NCI-H128 (cell line): ENCODE measurements at regions not wholly inside any gene's neighbourhood (a gene's known extent, or its start where the extent isn't known, plus 50 kb on each side); places are given as distances from the start of the nearest gene placed in this dataset.

ENCODE experiments used
- DNase-seq: peaks from one replicate; lab custom pipeline; 2025; ENCODE audit not compliant: unreplicated experiment; lab: John Stamatoyannopoulos, UW

DNA sequence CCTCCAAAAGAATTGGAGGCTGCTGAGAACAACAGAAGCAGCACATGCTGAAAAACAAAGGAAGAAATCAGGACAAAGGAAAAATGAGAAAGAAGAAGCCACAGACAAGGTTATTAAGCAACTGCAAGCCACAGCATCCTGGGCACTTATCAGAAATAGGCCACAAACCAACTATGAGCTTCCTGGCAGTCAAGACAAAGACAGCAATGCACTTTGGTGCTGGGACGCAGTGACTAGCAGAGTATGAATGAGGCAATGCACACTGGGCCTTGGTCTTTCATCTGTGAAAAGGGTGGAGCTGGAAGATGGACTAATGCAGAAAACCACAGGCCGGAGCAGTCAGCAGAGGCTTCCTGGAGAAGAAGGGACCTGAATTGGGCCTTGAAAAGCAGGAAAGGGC lies 56.0 kb upstream of the LINGO1 start:
- DNase-seq = no peak

DNA sequence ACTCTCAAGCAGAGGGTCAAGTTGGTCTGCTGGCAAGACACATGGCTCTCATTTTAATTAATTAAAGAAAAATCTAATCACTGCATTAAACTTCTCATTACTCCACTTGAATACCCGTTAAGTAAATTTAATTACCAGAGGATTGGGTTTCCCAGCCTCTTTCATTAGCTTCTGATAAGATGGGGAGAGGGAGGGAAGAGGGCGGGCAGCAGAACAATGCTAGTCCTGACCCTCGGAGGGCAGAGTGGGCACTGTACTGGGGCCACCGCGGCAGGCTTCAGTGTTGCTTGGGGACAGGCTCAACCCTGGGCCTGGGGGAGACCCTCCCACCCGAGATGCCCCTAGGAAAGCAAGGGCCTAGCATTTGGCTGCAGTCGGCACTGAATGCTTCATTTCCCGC lies 55.6 kb upstream of the LINGO1 start:
- no peak for DNase-seq

DNA sequence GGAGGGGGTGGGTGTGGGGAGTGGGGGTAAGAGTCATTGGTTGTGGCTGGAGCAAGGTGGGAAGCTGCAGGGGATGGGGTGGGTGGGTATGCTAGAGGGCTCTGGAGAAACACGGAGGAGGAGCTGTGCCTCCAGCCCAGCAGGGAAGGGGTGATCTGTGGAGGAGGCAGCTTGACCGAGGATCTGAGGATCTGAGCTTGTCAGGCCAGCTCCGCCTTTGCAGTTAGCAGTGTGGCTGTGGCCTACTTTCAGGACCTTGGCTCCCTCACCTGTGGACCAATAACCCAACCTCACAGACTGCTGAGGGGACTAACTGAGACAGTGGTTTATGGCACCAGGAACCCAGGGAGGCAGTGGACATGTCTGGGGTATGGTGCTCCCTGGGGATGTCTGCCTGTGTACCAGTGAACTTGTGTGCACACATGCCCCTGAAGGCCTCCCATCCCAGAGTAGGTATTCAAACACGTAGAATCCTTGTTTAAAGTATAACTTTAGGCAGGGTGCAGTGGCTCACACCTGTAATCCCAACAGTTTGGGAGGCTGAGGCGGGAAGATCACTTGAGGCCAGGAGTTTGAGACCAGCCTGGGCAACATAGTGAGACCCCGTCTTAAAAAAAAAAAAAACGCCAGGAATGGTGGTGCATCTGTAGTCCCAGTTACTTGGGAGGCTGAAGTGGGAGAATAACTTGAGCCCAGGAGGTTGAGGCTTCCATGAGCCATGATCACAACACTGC lies 52.5 kb upstream of the LINGO1 start:
- DNase-seq = no peak

DNA sequence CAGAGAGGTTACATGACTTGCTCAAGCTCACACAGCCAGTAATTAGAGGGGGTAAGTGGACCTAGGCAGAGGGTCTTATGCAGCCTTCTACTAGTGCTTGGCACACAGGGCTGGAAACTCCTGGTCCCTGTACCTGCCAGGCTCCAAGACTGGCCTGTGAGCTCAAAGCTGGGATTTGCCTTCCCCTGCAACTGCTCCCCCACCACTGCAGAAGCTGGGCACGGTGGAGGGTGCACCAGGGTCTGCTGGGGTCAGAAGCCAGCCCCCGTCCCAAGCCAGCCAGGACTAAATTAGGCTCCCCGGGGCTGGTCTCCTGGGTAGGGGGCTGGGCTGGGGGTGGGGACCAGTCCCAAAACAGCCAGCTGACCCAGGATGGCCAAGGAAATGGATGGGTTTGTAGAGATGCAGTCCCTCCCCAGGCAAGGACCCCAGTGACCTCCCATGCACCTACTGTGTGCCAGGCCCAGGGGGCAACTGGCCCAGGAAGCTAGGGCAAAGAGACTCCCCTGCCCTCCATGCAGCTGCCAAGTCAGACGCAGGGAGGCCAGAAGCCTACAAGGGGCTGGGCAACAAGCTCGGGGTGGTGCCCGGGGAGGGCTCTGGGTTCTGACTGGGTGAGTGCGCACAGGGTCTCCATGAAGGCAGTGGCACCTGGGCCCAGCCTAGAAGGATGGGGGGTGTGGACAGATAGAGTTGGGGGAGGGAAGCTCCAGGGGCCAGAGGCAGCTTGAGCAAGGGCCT lies 51.8 kb upstream of the LINGO1 start:
- DNase-seq = no peak

DNA sequence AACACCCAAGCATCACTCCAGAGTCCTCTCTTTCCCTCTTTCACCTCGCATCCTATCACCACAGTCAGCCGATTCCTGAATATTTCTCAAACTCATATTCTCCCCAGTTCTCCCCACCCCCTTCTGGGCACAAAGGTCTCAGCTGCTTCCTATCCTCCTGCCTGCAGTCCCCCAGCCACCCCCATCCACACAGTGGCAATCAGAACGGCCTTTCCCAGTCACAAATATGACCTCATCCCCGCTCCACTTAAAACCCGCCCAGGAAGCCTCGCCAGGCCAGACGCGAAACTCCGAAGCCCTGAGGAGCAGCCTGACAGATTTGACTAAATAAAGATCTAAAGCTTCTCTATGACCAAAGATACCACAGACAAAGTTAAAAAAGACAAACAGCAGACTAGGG lies 49.9 kb upstream of the LINGO1 start:
- DNase-seq = no peak
